Gastroesophageal sphincter (tissue), 4 donors: ENCODE measurements at regions not wholly inside any gene's neighbourhood (a gene's known extent, or its start where the extent isn't known, plus 50 kb on each side); places are given as distances from the start of the nearest gene placed in this dataset.

ENCODE experiments used
- ATAC-seq: fragments of 150-250 bp; one replicate; pipeline ENCODE4 v1.9.1; 2016; ENCODE audit warnings: mild to moderate bottlenecking, moderate library complexity
- H3K27ac ChIP-seq, 4 donors: fragments of 200-600 bp; sonication (generic) in 3 of 4; 1 replicate in 3 of 4; 2 replicates in 1 of 4; pipeline ENCODE4 v1.5.1; 2016 to 2019
- H3K27me3 ChIP-seq: fragments of 200-600 bp; sonication (generic); one replicate; pipeline ENCODE4 v1.5.1; 2019
- H3K36me3 ChIP-seq, 2 donors: fragments of 200-600 bp; sonication (generic); one replicate each; pipeline ENCODE4 v1.5.1; 2019; ENCODE audit warnings: control low read depth in 1 of 2
- H3K4me1 ChIP-seq, 3 donors: fragments of 200-600 bp; sonication (generic); 1 replicate in 2 of 3; 2 replicates in 1 of 3; pipeline ENCODE4 v1.5.1; 2016 to 2019; ENCODE audit warnings: control low read depth in 2 of 3
- H3K4me3 ChIP-seq, 2 donors: fragments of 200-600 bp; sonication (generic); one replicate each; pipeline ENCODE4 v1.5.1; 2019; ENCODE audit warnings: mild to moderate bottlenecking in 1 of 2, moderate library complexity in 1 of 2
- H3K9me3 ChIP-seq, 3 donors: fragments of 200-600 bp; sonication (generic); one replicate each; pipeline ENCODE4 v1.5.1; 2017 to 2019; ENCODE audit warnings: control low read depth in 2 of 3
- CTCF ChIP-seq, 4 experiments: fragments of 200-600 bp in 2 of 4; fragments of 450-650 bp in 2 of 4; sonication (generic) in 1 of 4; IDR thresholded peaks; one replicate each; pipeline ENCODE4 v1.5.1; 2017 to 2019; ENCODE audit warnings: antibody characterized with exemption in 4 of 4, mild to moderate bottlenecking in 2 of 4, moderate library complexity in 2 of 4
- EP300 ChIP-seq: sonication (generic); formaldehyde crosslinking; IDR thresholded peaks from one replicate; pipeline ENCODE4 v1.6.1; 2017; ENCODE audit warnings: antibody characterized with exemption, mild to moderate bottlenecking
- POLR2A ChIP-seq, 2 donors: fragments of 450-650 bp; IDR thresholded peaks; one replicate each; pipeline ENCODE4 v1.6.1; 2017; ENCODE audit warnings: antibody characterized with exemption in 2 of 2, mild to moderate bottlenecking in 2 of 2, moderate library complexity in 1 of 2
- POLR2AphosphoS5 ChIP-seq: sonication (generic); formaldehyde crosslinking; IDR thresholded peaks from one replicate; pipeline ENCODE4 v1.6.1; 2017; ENCODE audit warnings: antibody characterized with exemption
- WGBS, 2 donors: methylation state at CpG; one replicate each; pipeline ENCODE4 v1.1.5; 2018; ENCODE audit warnings: low coverage in 1 of 2; 5-methylcytosine and 5-hydroxymethylcytosine counted together

- no peaks in the 10 kb centered on the region for H3K27me3 ChIP-seq
- ATAC-seq: no peak
- H3K27ac ChIP-seq: no peak overlapping the region
- H3K4me1 ChIP-seq: no peaks in the 10 kb centered on the region
- TF ChIP-seq EP300 (no peak), POLR2A (IDR thresholded peaks at IDR 0.05) (no peak), POLR2AphosphoS5 (no peak), CTCF (IDR thresholded peaks at IDR 0.05) (no peak)
- no peak overlapping the region for H3K4me3 ChIP-seq
- H3K9me3 ChIP-seq: peaks cover 0 to 10% (median 0%) of the 10 kb centered on the region in 3 donors
- WGBS, 2 donors: 44 to 88% methylated on average over 1 of the region's 1 CpG
- H3K36me3 ChIP-seq: no peaks in the 10 kb centered on the region
Measured at GRCh38 chrX:80316526-80316925, 103.7 kb upstream of the TENT5D start.

GRCh38 chrX:80317646-80318045, 102.6 kb upstream of the TENT5D start:
- Histone ChIP-seq H3K9me3 (peaks cover 0 to 10% (median 0%) of the 10 kb centered on the region in 3 donors), H3K36me3 (no peaks in the 10 kb centered on the region), H3K27ac (no peak overlapping the region), H3K27me3 (no peaks in the 10 kb centered on the region), H3K4me3 (no peak overlapping the region), H3K4me1 (no peaks in the 10 kb centered on the region)
- WGBS, 2 donors: 88 to 90% methylated on average over 1 to 2 of the region's 2 CpGs
- TF ChIP-seq CTCF (IDR thresholded peaks at IDR 0.05): no peak
- no peak for TF ChIP-seq EP300
- no peak for TF ChIP-seq POLR2A (IDR thresholded peaks at IDR 0.05)
- TF ChIP-seq POLR2AphosphoS5: no peak
- no peak for ATAC-seq

- Histone ChIP-seq H3K36me3 (no peaks in the 10 kb centered on the region), H3K9me3 (no peaks in the 10 kb centered on the region), H3K4me1 (no peaks in the 10 kb centered on the region), H3K27me3 (no peaks in the 10 kb centered on the region), H3K4me3 (no peak overlapping the region), H3K27ac (no peak overlapping the region)
- WGBS, 2 donors: 69 to 89% methylated on average over 1 of the region's 1 CpG
- no peak for ATAC-seq
- no peak for TF ChIP-seq CTCF (IDR thresholded peaks at IDR 0.05)
- TF ChIP-seq POLR2A (IDR thresholded peaks at IDR 0.05): no peak
- no peak for TF ChIP-seq POLR2AphosphoS5
- no peak for TF ChIP-seq EP300
Measured at GRCh38 chrX:80331285-80331684, 89.0 kb upstream of the TENT5D start.

GRCh38 chrX:80334583-80334982, 85.7 kb upstream of the TENT5D start:
- no peaks in the 10 kb centered on the region for H3K4me1 ChIP-seq
- H3K36me3 ChIP-seq: no peaks in the 10 kb centered on the region
- no peak for ATAC-seq
- 72% methylated on average over 5 of the region's 7 CpGs; no CpG with 5 or more reads in 1 of the 2 donors for WGBS, 2 donors
- no peaks in the 10 kb centered on the region for H3K9me3 ChIP-seq
- peak overlapping the region; percentile 34 to 37 for H3K4me3 ChIP-seq
- TF ChIP-seq CTCF (IDR thresholded peaks at IDR 0.05): no peak
- TF ChIP-seq POLR2AphosphoS5: no peak
- TF ChIP-seq EP300: no peak
- no peaks in the 10 kb centered on the region for H3K27me3 ChIP-seq
- no peak overlapping the region for H3K27ac ChIP-seq

- Histone ChIP-seq H3K27ac (no peak overlapping the region), H3K36me3 (no peaks in the 10 kb centered on the region), H3K4me3 (peak overlapping the region; percentile 34 to 37), H3K27me3 (no peaks in the 10 kb centered on the region), H3K9me3 (no peaks in the 10 kb centered on the region), H3K4me1 (no peaks in the 10 kb centered on the region)
- TF ChIP-seq POLR2AphosphoS5: no peak
- 72 to 79% methylated on average over 8 to 12 of the region's 38 CpGs for WGBS, 2 donors
- ATAC-seq: no peak
Measured at GRCh38 chrX:80335062-80335830, 85.0 kb upstream of the TENT5D start.
